Keratinocyte (primary cell): ENCODE measurements at regions not wholly inside any gene's neighbourhood (a gene's known extent, or its start where the extent isn't known, plus 50 kb on each side); places are given as distances from the start of the nearest gene placed in this dataset.

Experiments
- CTCF ChIP-seq, 3 experiments: IDR thresholded peaks in 1 of 3; conservative IDR thresholded peaks in 1 of 3; optimal IDR thresholded peaks in 1 of 3; 2 replicates in 2 of 3; 3 replicates in 1 of 3; pipeline versions ENCODE3 to v1.5.1; 2011; ENCODE audit warnings: low read length in 3 of 3, mild to moderate bottlenecking in 3 of 3, moderate library complexity in 2 of 3, control low read depth in 1 of 3, inconsistent platforms in 1 of 3; ENCODE audit not compliant: insufficient read depth in 2 of 3; ENCODE audit errors: extremely low read depth in 1 of 3
- EZH2 ChIP-seq: IDR thresholded peaks from one replicate; pipeline ENCODE4 v1.6.1; 2012; ENCODE audit warnings: inconsistent platforms, mild to moderate bottlenecking, low read length, moderate library complexity

GRCh38 chr10:94238006-94238617, 124.6 kb downstream of the NOC3L start:
- TF ChIP-seq CTCF (optimal IDR thresholded peaks at IDR 0.05 in 1 of 3, IDR thresholded peaks at IDR 0.05 in 1 of 3, conservative IDR thresholded peaks at IDR 0.05 in 1 of 3; ENCODE audit: extremely low read depth in 1 of 3, insufficient read depth in 2 of 3, low read length in 3 of 3) (no peak), EZH2 (no peak)
